ENCODE measurements at regions not wholly inside any gene's neighbourhood (a gene's known extent, or its start where the extent isn't known, plus 50 kb on each side); places are given as distances from the start of the nearest gene placed in this dataset.
"Not testable (repeated sequence)": the region's sequence is repeated elsewhere in the genome, so short reads cannot be mapped to it uniquely, and the experiment has no call there.

- DNase-seq: no peak
Measured at GRCh38 chr6:9921366-9921765, 493.5 kb downstream of the TFAP2A start.

- no peak for DNase-seq
Measured at GRCh38 chr6:9914951-9915350, 499.9 kb downstream of the TFAP2A start.

- DNase-seq: no peak
Measured at GRCh38 chr6:9901376-9901775, 513.5 kb downstream of the TFAP2A start.

- DNase-seq: no peak
Measured at GRCh38 chr6:9896806-9897205, 518.1 kb downstream of the TFAP2A start.

- DNase-seq: no peak
Measured at GRCh38 chr6:9890893-9891292, 524.0 kb downstream of the TFAP2A start.

GRCh38 chr6:9890469-9890868 is 524.4 kb downstream of the TFAP2A start:
- no peak for DNase-seq

- DNase-seq: no peak
Measured at GRCh38 chr6:9878535-9878934, 536.3 kb downstream of the TFAP2A start.

- DNase-seq: no peak
Measured at GRCh38 chr6:9875605-9876353, 539.1 kb downstream of the TFAP2A start.

- no peak for DNase-seq
Measured at GRCh38 chr6:9862603-9863167, 552.2 kb downstream of the TFAP2A start.

- peak; percentile 9 for DNase-seq
Measured at GRCh38 chr6:9851541-9852380, 563.1 kb downstream of the TFAP2A start.

GRCh38 chr6:9851006-9851405 is 563.9 kb downstream of the TFAP2A start:
- no peak for DNase-seq

- no peak for DNase-seq
Measured at GRCh38 chr6:9848094-9848493, 566.8 kb downstream of the TFAP2A start.

- DNase-seq: no peak
Measured at GRCh38 chr6:9841886-9842725, 572.8 kb downstream of the TFAP2A start.

GRCh38 chr6:9834233-9834632 is 580.6 kb downstream of the TFAP2A start:
- no peak for DNase-seq

- DNase-seq: no peak
Measured at GRCh38 chr6:9831783-9832182, 583.1 kb downstream of the TFAP2A start.

GRCh38 chr6:9830808-9831207 is 584.1 kb downstream of the TFAP2A start:
- no peak for DNase-seq

GRCh38 chr6:9825526-9825925 is 589.3 kb downstream of the TFAP2A start:
- DNase-seq: no peak

GRCh38 chr6:9810727-9811126 is 604.1 kb downstream of the TFAP2A start:
- not testable (repeated sequence) for DNase-seq

GRCh38 chr6:9810286-9810685 is 604.6 kb downstream of the TFAP2A start:
- DNase-seq: no peak

GRCh38 chr6:9806195-9806594 is 608.7 kb downstream of the TFAP2A start:
- DNase-seq: no peak

GRCh38 chr6:9801249-9801754 is 613.6 kb downstream of the TFAP2A start:
- DNase-seq: no peak

GRCh38 chr6:9799582-9799981 is 615.3 kb downstream of the TFAP2A start:
- DNase-seq: no peak

GRCh38 chr6:9796827-9797226 is 618.0 kb downstream of the TFAP2A start:
- no peak for DNase-seq
